HepG2 (cell line): ENCODE measurements at regions not wholly inside any gene's neighbourhood (a gene's known extent, or its start where the extent isn't known, plus 50 kb on each side); places are given as distances from the start of the nearest gene placed in this dataset.

Source experiments
- ATAC-seq: fragments of 200-7000 bp; cut with Tn5 transposase; 3 replicates; pipeline ENCODE4 v1.9.1; 2020; ENCODE audit warnings: mild to moderate bottlenecking, moderate library complexity
- BruUV-seq: library from RNA; stranded (reverse); fragments of 400-500 nt; replicated peaks from 2 replicates; lab custom pipeline; 2021; lab: Mats Ljungman, UMichigan
- CTCF ChIA-PET: fragments of 300-600 bp; formaldehyde crosslinking; extraction: SDS; loops from one replicate; lab custom pipeline; 2021; ENCODE audit warnings: low total read pairs, inconsistent platforms, low intra/inter-chr PET ratio; lab: Yijun Ruan, JAX
- POLR2A ChIA-PET: fragments of 350-600 bp; sonication (Branson Sonifier 250); formaldehyde crosslinking; loops from one replicate; lab custom pipeline; 2020; ENCODE audit warnings: antibody characterized with exemption, inconsistent platforms; lab: Yijun Ruan, JAX
- DNase-seq: peaks from one replicate; pipeline ENCODE4 v3.0.0-alpha.2; 2015; ENCODE audit warnings: low spot score
- FAIRE-seq: peaks from 3 replicates; lab custom pipeline; 2011; peaks lifted over from hg19 to GRCh38; lab: Jason Lieb, UNC
- H2AFZ ChIP-seq: one replicate; pipeline ENCODE4 v1.6.1; 2011; ENCODE audit warnings: low read length, inconsistent platforms
- H3K27ac ChIP-seq: fragments of 300-600 bp; 3 replicates; pipeline ENCODE4 v1.8.0; 2011; ENCODE audit warnings: mixed run types, mild to moderate bottlenecking, mixed read lengths, low read length, inconsistent platforms; ENCODE audit not compliant: insufficient read depth; ENCODE audit errors: extremely low read length
- H3K27me3 ChIP-seq, 2 experiments: fragments of 200-600 bp in 1 of 2; 2 replicates in 1 of 2; 3 replicates in 1 of 2; pipeline versions ENCODE4 v1.6.0 to v1.8.0; 2011; ENCODE audit warnings: low read length in 2 of 2, mild to moderate bottlenecking in 2 of 2, moderate library complexity in 2 of 2, inconsistent platforms in 1 of 2; ENCODE audit not compliant: insufficient read depth in 2 of 2, control insufficient read depth in 1 of 2
- H3K36me3 ChIP-seq, 2 experiments: fragments of 200-600 bp in 1 of 2; replicated peaks in 1 of 2; 2 replicates in 1 of 2; 3 replicates in 1 of 2; pipeline versions ENCODE4 v1.5.1 to v1.8.0; 2011; ENCODE audit warnings: low read length in 2 of 2, inconsistent platforms in 1 of 2; ENCODE audit not compliant: insufficient read depth in 2 of 2, control insufficient read depth in 1 of 2
- H3K4me1 ChIP-seq: 2 replicates; pipeline ENCODE4 v1.5.1; 2012; ENCODE audit warnings: low read length, inconsistent platforms; ENCODE audit not compliant: insufficient read depth
- H3K4me2 ChIP-seq: 2 replicates; pipeline ENCODE4 v1.6.0; 2011; ENCODE audit warnings: low read depth, low read length, inconsistent platforms
- H3K4me3 ChIP-seq, 3 experiments: fragments of 200-600 bp in 1 of 3; sonication (generic), shearing (Covaris generic) in 1 of 3; replicated peaks in 1 of 3; 2 replicates each; pipeline ENCODE4 v1.5.1; 2011 to 2016; ENCODE audit warnings: low read length in 3 of 3, inconsistent platforms in 2 of 3, low read depth in 2 of 3, mild to moderate bottlenecking in 2 of 3, control low read depth in 1 of 3, mixed read lengths in 1 of 3; ENCODE audit not compliant: insufficient read depth in 1 of 3
- H3K79me2 ChIP-seq: one replicate; pipeline ENCODE4 v1.6.1; 2011; ENCODE audit warnings: low read length, inconsistent platforms; ENCODE audit not compliant: insufficient read depth
- H3K9ac ChIP-seq: 2 replicates; pipeline ENCODE4 v1.6.0; 2011; ENCODE audit warnings: mild to moderate bottlenecking, low read depth, low read length, inconsistent platforms; ENCODE audit not compliant: insufficient read depth
- H3K9me3 ChIP-seq: 2 replicates; pipeline ENCODE4 v1.5.1; 2012; ENCODE audit warnings: mild to moderate bottlenecking, low read length
- H4K20me1 ChIP-seq: 2 replicates; pipeline ENCODE4 v1.6.0; 2011; ENCODE audit warnings: inconsistent platforms, mild to moderate bottlenecking, low read length, moderate library complexity; ENCODE audit not compliant: insufficient read depth
- CCAR2 ChIP-seq: fragments of 200-400 bp; formaldehyde crosslinking; optimal IDR thresholded peaks from 2 replicates; pipeline ENCODE3; 2018; ENCODE audit warnings: low read depth, mild to moderate bottlenecking, low read length, moderate library complexity
- DMTF1 ChIP-seq: sonication (generic); formaldehyde crosslinking; IDR thresholded peaks from 2 replicates; pipeline ENCODE4 v1.4.0; 2020; ENCODE audit warnings: mild to moderate bottlenecking, missing genetic modification reagents
- DNMT3B ChIP-seq: conservative IDR thresholded peaks from 2 replicates; pipeline ENCODE4 v1.6.1; 2016; ENCODE audit warnings: missing biosample characterization, control low read depth
- EHMT2 ChIP-seq: fragments of 200-600 bp; sonication (generic); IDR thresholded peaks from 2 replicates; pipeline ENCODE4 v1.7.0; 2017; ENCODE audit warnings: antibody characterized with exemption, low read depth, low read length, borderline replicate concordance
- FOXO4 ChIP-seq: sonication (generic); formaldehyde crosslinking; conservative IDR thresholded peaks from 2 replicates; pipeline ENCODE4 v1.8.1; 2023; ENCODE audit warnings: missing genetic modification reagents
- SAP130 ChIP-seq: IDR thresholded peaks from 2 replicates; pipeline ENCODE4 v1.6.1; 2016; ENCODE audit warnings: low read depth
- SNAPC4 ChIP-seq: sonication (generic); formaldehyde crosslinking; IDR thresholded peaks from 2 replicates; pipeline ENCODE4 v1.4.0; 2020; ENCODE audit warnings: mild to moderate bottlenecking, missing genetic modification reagents
- SRF ChIP-seq: IDR thresholded peaks from 2 replicates; pipeline ENCODE4 v1.6.1; 2011; ENCODE audit warnings: mild to moderate bottlenecking, low read depth, low read length, moderate library complexity
- ZFY ChIP-seq: sonication (generic); formaldehyde crosslinking; IDR thresholded peaks from 2 replicates; pipeline ENCODE4 v1.4.0; 2020; ENCODE audit warnings: missing genetic modification reagents
- ZNF484 ChIP-seq: sonication (generic); formaldehyde crosslinking; IDR thresholded peaks from 2 replicates; pipeline ENCODE4 v1.5.1; 2020; ENCODE audit warnings: mild to moderate bottlenecking, low read depth, missing genetic modification reagents, borderline replicate concordance
- WGBS: methylation state at CpG from one replicate; pipeline ENCODE4 v1.1.6; 2017; ENCODE audit warnings: low lambda C conversion rate; 5-methylcytosine and 5-hydroxymethylcytosine counted together
- in situ Hi-C: cut with HindIII; loops from 2 replicates; pipeline ENCODE4 v1.10.0; 2017; ENCODE audit warnings: low pct_unique_long_range_greater_than_20kb; ENCODE audit not compliant: extremely low pct_ligation_motif_present
- intact Hi-C: fragments of 100-400 bp; cut with micrococcal nuclease; formaldehyde crosslinking; loops from one replicate; pipeline ENCODE4 v1.10.0; 2022; ENCODE audit not compliant: unreplicated experiment

- in situ Hi-C loops (loop anchor here (25.0 kb wide), 1 partner anchor 1971 kb away; the partner anchor contains the start of gene EFNB2), intact Hi-C loops (no loop called here)
- H3K4me3 ChIP-seq, result no peak overlapping the region
- ATAC-seq (no peak), DNase-seq (no peak), FAIRE-seq (no peak)
- no peak overlapping the region for H3K9ac ChIP-seq
- no peaks in the 10 kb centered on the region for H3K27me3 ChIP-seq
- no peak overlapping the region for H3K4me2 ChIP-seq
- no peaks in the 10 kb centered on the region for H4K20me1 ChIP-seq
- no peak overlapping the region for H3K27ac ChIP-seq
- no peak overlapping the region for H2AFZ ChIP-seq
- 11% methylated on average over 4 of the region's 4 CpGs for WGBS
- no peaks in the 10 kb centered on the region for H3K36me3 ChIP-seq
- H3K4me1 ChIP-seq, result no peaks in the 10 kb centered on the region
- no TSS peak for BruUV-seq
- ChIA-PET CTCF (no interaction called here), POLR2A (no interaction called here)
- peaks cover 46% of the 10 kb centered on the region for H3K9me3 ChIP-seq
- TF ChIP-seq FOXO4 (CRISPR knock-in tag) (no peak), CCAR2 (no peak), SRF (no peak), SAP130 (CRISPR knock-in tag) (no peak), ZFY (CRISPR knock-in tag) (no peak), SNAPC4 (no peak), EHMT2 (no peak), DNMT3B (CRISPR knock-in tag) (no peak), ZNF484 (CRISPR knock-in tag) (no peak), DMTF1 (CRISPR knock-in tag) (no peak)
- no peaks in the 10 kb centered on the region for H3K79me2 ChIP-seq
Measured at GRCh38 chr13:104565888-104566287, 1499.7 kb upstream of the SLC10A2 start.
